ENCODE measurements at regions not wholly inside any gene's neighbourhood (a gene's known extent, or its start where the extent isn't known, plus 50 kb on each side); places are given as distances from the start of the nearest gene placed in this dataset.

DNA sequence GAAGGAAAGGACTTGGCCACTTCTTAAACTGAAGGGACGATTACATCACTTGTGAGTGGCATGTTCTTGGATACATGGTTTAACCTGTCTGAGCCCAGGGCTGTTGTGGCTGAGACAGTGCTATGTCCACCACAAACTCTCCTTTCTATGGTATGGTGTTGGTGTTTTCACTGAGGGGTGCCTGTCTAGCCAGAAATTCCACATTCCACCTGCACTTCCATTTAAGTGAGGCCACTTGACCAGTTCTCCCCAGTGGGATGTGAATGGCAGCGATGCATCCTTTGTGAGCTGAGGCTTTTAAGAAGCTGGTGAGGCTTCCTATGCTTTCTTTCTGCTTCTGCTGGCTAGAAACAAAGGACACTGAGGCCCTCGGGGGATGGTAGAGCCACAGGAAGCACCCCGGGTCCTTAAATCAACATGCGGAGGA is 151.4 kb upstream of the CHD6 start:
- no peak for TF ChIP-seq FOXP2 (optimal IDR thresholded peaks at IDR 0.05; ENCODE audit: control extremely low read depth, extremely low read length, insufficient read depth)
- TF ChIP-seq EZH2 (IDR thresholded peaks at IDR 0.05), result no peak
- no peak for TF ChIP-seq POLR2AphosphoS5 (IDR thresholded peaks at IDR 0.05; ENCODE audit: borderline replicate concordance, low read depth, low read length)

DNA sequence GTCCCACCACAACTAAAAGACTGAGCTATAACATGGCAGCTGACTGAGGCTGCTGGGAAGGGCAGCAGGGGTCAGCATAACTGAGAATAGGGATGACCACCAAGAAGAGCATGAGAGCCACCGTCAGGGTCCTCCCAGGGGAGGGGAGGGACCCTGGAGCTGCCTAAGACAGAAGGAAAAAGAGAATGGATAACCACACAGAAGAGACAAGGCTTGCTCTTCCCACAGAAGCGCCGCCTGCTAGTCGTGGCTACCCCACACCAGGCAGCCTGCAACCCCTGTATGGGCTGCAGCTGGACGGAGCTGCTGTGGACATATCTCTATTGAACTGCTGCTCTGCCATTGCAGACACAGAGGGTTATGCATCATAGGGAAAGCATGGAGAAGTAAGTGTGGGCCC is 132.0 kb upstream of the CHD6 start:
- Histone ChIP-seq H3K27ac (no peak overlapping the region), H3K4me3 (no peak overlapping the region), H3K9me3 (ENCODE audit: low read depth, low read length) (no peaks in the 10 kb centered on the region), H3K36me3 (ENCODE audit: insufficient read depth, low read length) (no peaks in the 10 kb centered on the region), H3K9ac (ENCODE audit: insufficient read length) (no peak overlapping the region)
- TF ChIP-seq EZH2 (IDR thresholded peaks at IDR 0.05) (no peak), FOXP2 (optimal IDR thresholded peaks at IDR 0.05; ENCODE audit: control extremely low read depth, extremely low read length, insufficient read depth) (no peak), POLR2AphosphoS5 (IDR thresholded peaks at IDR 0.05; ENCODE audit: borderline replicate concordance, low read depth, low read length) (no peak)
- no peak for DNase-seq (ENCODE audit: low read depth, low spot score)

More for the DNA sequence above, 151.4 kb upstream of the CHD6 start:
- Histone ChIP-seq H3K4me3 (no peak overlapping the region), H3K9me3 (ENCODE audit: low read depth, low read length) (no peaks in the 10 kb centered on the region), H3K27ac (no peak overlapping the region), H3K36me3 (ENCODE audit: insufficient read depth, low read length) (no peaks in the 10 kb centered on the region), H3K9ac (ENCODE audit: insufficient read length) (no peak overlapping the region)
- DNase-seq (ENCODE audit: low read depth, low spot score), result no peak

DNA sequence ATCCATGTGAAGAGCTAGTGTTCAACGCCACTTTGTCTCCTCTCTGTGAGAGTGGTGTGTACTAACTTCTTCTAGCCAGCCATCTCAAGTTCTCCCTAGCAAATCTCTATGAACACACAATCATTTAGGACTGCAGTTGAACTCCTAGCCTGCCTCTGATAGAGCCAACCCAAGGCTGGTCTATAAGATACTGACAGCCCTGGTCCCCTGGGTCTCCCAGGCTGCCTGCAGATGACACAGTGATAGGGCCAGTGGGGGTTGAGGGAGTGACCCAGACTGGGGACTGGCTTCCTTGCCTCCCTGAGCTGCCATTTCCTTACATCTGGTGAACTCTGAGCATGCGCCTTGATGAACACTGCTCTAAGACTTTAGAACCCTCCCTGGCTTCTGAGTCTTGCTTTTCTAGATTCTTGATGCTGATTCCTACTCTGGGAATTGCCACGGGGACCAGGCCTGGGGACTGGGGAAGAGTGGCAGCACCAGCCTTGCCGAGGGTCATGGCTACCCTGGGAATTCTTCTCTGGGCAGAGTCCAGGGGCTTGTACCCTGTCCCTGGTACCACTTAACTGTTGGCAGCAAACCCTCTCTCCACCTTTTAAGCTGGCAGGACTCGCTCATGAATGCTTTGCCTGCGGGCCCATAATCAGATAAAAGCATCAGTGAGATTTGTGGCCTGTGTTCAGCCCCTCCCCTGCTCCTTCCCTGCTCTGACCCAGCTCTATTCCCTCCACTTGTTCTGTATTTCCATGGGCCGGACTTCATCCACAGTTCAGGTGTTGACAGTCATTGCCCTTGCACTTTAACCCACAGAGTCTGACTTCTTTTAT is 130.8 kb upstream of the CHD6 start:
- no peak overlapping the region for H3K9ac ChIP-seq (ENCODE audit: insufficient read length)
- no peak overlapping the region for H3K27ac ChIP-seq
- TF ChIP-seq FOXP2 (optimal IDR thresholded peaks at IDR 0.05; ENCODE audit: control extremely low read depth, extremely low read length, insufficient read depth), result no peak
- TF ChIP-seq EZH2 (IDR thresholded peaks at IDR 0.05), result no peak
- no peak for TF ChIP-seq POLR2AphosphoS5 (IDR thresholded peaks at IDR 0.05; ENCODE audit: borderline replicate concordance, low read depth, low read length)

GRCh38 chr20:41748051-41748450 is 129.9 kb upstream of the CHD6 start:
- Histone ChIP-seq H3K36me3 (ENCODE audit: insufficient read depth, low read length) (no peaks in the 10 kb centered on the region), H3K4me3 (no peak overlapping the region), H3K9ac (ENCODE audit: insufficient read length) (no peak overlapping the region), H3K27ac (no peak overlapping the region), H3K9me3 (ENCODE audit: low read depth, low read length) (no peaks in the 10 kb centered on the region)
- TF ChIP-seq POLR2AphosphoS5 (IDR thresholded peaks at IDR 0.05; ENCODE audit: borderline replicate concordance, low read depth, low read length) (no peak), FOXP2 (optimal IDR thresholded peaks at IDR 0.05; ENCODE audit: control extremely low read depth, extremely low read length, insufficient read depth) (no peak), EZH2 (IDR thresholded peaks at IDR 0.05) (no peak)
- no peak for DNase-seq (ENCODE audit: low read depth, low spot score)

More for the DNA sequence above, 130.8 kb upstream of the CHD6 start:
- DNase-seq (ENCODE audit: low read depth, low spot score), result no peak
- no peak overlapping the region for H3K4me3 ChIP-seq
- H3K9me3 ChIP-seq (ENCODE audit: low read depth, low read length), result no peaks in the 10 kb centered on the region
- H3K36me3 ChIP-seq (ENCODE audit: insufficient read depth, low read length), result no peaks in the 10 kb centered on the region

GRCh38 chr20:41747226-41747625 is 129.0 kb upstream of the CHD6 start:
- H3K9me3 ChIP-seq (ENCODE audit: low read depth, low read length), result no peaks in the 10 kb centered on the region
- H3K36me3 ChIP-seq (ENCODE audit: insufficient read depth, low read length), result no peaks in the 10 kb centered on the region
- no peak overlapping the region for H3K4me3 ChIP-seq
- TF ChIP-seq EZH2 (IDR thresholded peaks at IDR 0.05) (no peak), POLR2AphosphoS5 (IDR thresholded peaks at IDR 0.05; ENCODE audit: borderline replicate concordance, low read depth, low read length) (no peak), FOXP2 (optimal IDR thresholded peaks at IDR 0.05; ENCODE audit: control extremely low read depth, extremely low read length, insufficient read depth) (no peak)
- no peak overlapping the region for H3K27ac ChIP-seq
- DNase-seq (ENCODE audit: low read depth, low spot score), result no peak
- H3K9ac ChIP-seq (ENCODE audit: insufficient read length), result no peak overlapping the region

DNA sequence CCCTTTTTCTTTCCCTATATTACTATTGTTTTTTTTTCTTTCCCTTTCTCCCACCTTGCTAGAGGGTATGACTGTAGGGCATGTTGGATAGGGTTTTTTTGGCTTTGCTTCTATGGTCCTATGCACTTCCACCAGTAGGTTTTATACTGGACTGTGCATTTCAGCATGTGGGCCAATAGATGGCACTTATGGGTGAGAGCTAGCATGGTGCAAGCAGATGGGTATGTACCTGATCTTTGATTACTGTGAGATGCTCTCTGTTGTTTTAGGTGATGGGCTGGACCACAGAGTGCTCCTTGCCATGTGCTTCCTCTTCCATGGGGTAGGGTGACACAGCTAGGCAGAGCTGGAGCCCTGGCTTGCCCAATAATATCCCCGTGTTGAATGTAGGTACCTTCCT is 128.5 kb upstream of the CHD6 start:
- no peak for TF ChIP-seq POLR2AphosphoS5 (IDR thresholded peaks at IDR 0.05; ENCODE audit: borderline replicate concordance, low read depth, low read length)
- TF ChIP-seq EZH2 (IDR thresholded peaks at IDR 0.05), result no peak
- no peak for TF ChIP-seq FOXP2 (optimal IDR thresholded peaks at IDR 0.05; ENCODE audit: control extremely low read depth, extremely low read length, insufficient read depth)
- no peak for DNase-seq (ENCODE audit: low read depth, low spot score)

DNA sequence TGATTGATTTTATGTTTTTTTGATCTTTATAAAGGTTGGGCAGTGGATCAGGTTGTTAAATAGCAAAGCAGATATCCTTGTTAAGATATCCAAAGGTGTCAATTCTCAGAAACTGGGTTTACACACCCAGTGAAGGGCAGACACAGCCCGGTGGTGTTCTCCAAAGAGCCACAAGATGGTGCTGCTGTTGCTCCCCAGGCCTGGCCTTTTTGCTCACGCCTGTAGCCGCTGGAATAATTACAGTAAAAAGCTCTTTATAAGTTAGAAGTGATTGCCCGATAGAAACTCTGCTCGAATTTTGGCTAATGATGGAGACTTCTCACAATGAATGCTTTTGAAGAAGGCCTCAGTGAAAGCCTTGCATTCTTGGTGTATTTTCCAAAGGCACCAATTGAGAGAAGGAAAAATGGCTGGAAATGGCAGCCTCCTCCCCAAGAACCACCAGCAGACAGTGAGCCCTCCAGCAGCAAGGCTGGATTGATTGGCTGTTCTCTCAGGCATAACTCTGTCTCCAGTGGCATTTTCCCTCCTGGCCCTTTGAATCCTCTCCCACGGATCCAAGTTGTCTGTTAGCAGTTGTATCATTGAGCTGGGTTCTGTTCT is 120.5 kb upstream of the CHD6 start:
- no peaks in the 10 kb centered on the region for H3K36me3 ChIP-seq (ENCODE audit: insufficient read depth, low read length)
- no peak overlapping the region for H3K27ac ChIP-seq
- no peak overlapping the region for H3K4me3 ChIP-seq
- H3K9me3 ChIP-seq (ENCODE audit: low read depth, low read length), result no peaks in the 10 kb centered on the region
- no peak overlapping the region for H3K9ac ChIP-seq (ENCODE audit: insufficient read length)
- peak; percentile 8 for DNase-seq (ENCODE audit: low read depth, low spot score)
- TF ChIP-seq FOXP2 (optimal IDR thresholded peaks at IDR 0.05; ENCODE audit: control extremely low read depth, extremely low read length, insufficient read depth), result no peak

More for the DNA sequence above, 128.5 kb upstream of the CHD6 start:
- Histone ChIP-seq H3K27ac (no peak overlapping the region), H3K4me3 (no peak overlapping the region), H3K9me3 (ENCODE audit: low read depth, low read length) (no peaks in the 10 kb centered on the region), H3K9ac (ENCODE audit: insufficient read length) (no peak overlapping the region), H3K36me3 (ENCODE audit: insufficient read depth, low read length) (no peaks in the 10 kb centered on the region)

- Histone ChIP-seq H3K9ac (ENCODE audit: insufficient read length) (no peak overlapping the region), H3K36me3 (ENCODE audit: insufficient read depth, low read length) (no peaks in the 10 kb centered on the region), H3K4me3 (no peak overlapping the region), H3K27ac (no peak overlapping the region), H3K9me3 (ENCODE audit: low read depth, low read length) (no peaks in the 10 kb centered on the region)
- TF ChIP-seq POLR2AphosphoS5 (IDR thresholded peaks at IDR 0.05; ENCODE audit: borderline replicate concordance, low read depth, low read length), result no peak
- no peak for TF ChIP-seq FOXP2 (optimal IDR thresholded peaks at IDR 0.05; ENCODE audit: control extremely low read depth, extremely low read length, insufficient read depth)
- no peak for TF ChIP-seq EZH2 (IDR thresholded peaks at IDR 0.05)
- no peak for DNase-seq (ENCODE audit: low read depth, low spot score)
Observed at GRCh38 chr20:41735949-41736348, 117.8 kb upstream of the CHD6 start.

All from SK-N-MC (cell line).